Tibial nerve (tissue), 3 donors: ENCODE measurements at regions not wholly inside any gene's neighbourhood (a gene's known extent, or its start where the extent isn't known, plus 50 kb on each side); places are given as distances from the start of the nearest gene placed in this dataset.

Experiments used
- CTCF ChIP-seq, 5 experiments: fragments of 200-600 bp in 3 of 5; fragments of 450-650 bp in 2 of 5; sonication (generic) in 3 of 5; IDR thresholded peaks; one replicate each; pipeline ENCODE4 v1.5.1; 2016 to 2019; ENCODE audit warnings: antibody characterized with exemption in 5 of 5, mild to moderate bottlenecking in 3 of 5, moderate library complexity in 2 of 5
- POLR2A ChIP-seq, 2 donors: fragments of 450-650 bp; IDR thresholded peaks; one replicate each; pipeline ENCODE4 v1.6.1; 2017; ENCODE audit warnings: antibody characterized with exemption in 2 of 2, mild to moderate bottlenecking in 2 of 2, moderate library complexity in 2 of 2

DNA sequence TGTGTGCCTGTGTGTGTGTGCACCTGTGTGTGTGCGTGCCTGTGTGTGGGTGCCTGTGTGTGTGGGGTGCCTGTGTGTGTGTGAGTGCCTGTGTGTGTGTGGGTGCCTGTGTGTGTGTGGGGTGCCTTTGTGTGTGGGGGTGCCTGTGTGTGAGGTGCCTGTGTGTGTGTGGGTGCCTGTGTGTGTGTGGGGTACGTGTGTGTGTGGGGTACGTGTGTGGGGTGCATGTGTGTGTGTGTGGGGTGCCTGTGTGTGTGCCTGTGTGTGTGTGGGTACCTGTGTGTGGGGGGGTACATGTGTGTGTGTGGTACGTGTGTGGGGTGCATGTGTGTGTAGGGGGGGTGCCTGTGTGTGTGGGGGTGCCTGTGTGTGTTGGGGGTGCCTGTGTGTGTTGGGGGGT, 73.4 kb upstream of the HGFAC start:
- TF ChIP-seq CTCF (IDR thresholded peaks at IDR 0.05) (no peak), POLR2A (IDR thresholded peaks at IDR 0.05) (no peak)
